HEK293 (cell line): ENCODE measurements at regions not wholly inside any gene's neighbourhood (a gene's known extent, or its start where the extent isn't known, plus 50 kb on each side); places are given as distances from the start of the nearest gene placed in this dataset.

Experiments used
- CTCF ChIA-PET: fragments of 350-600 bp; formaldehyde crosslinking; extraction: SDS; loops from one replicate; lab custom pipeline; 2021; ENCODE audit warnings: antibody characterized with exemption; lab: Yijun Ruan, JAX
- POLR2A ChIA-PET: fragments of 300-600 bp; formaldehyde crosslinking; extraction: SDS; loops from one replicate; lab custom pipeline; 2020; ENCODE audit warnings: antibody characterized with exemption, inconsistent platforms; lab: Yijun Ruan, JAX
- H3K27ac ChIP-seq: fragments of 200-500 bp; sonication (Bioruptor generic); 2 replicates; pipeline ENCODE4 v1.5.1; 2014; ENCODE audit warnings: low read depth, low read length, control low read depth, inconsistent platforms; ENCODE audit errors: extremely low read depth
- H3K36me3 ChIP-seq, 2 experiments: fragments of 200-500 bp in 1 of 2; sonication (Bioruptor generic) in 1 of 2; 1 replicate in 1 of 2; 2 replicates in 1 of 2; pipeline ENCODE4 v1.5.1; 2014 to 2017; ENCODE audit warnings: inconsistent platforms in 2 of 2, low read length in 2 of 2; ENCODE audit not compliant: control insufficient read depth in 2 of 2, insufficient read depth in 1 of 2
- H3K4me1 ChIP-seq: fragments of 200-500 bp; sonication (Bioruptor generic); 2 replicates; pipeline ENCODE4 v1.5.1; 2014; ENCODE audit warnings: mild to moderate bottlenecking, low read length, inconsistent platforms; ENCODE audit not compliant: control insufficient read depth, insufficient read depth
- H3K4me3 ChIP-seq: 2 replicates; pipeline ENCODE4 v1.5.1; 2011; ENCODE audit warnings: low read depth, mild to moderate bottlenecking, control low read depth, low read length, moderate library complexity
- H3K9me3 ChIP-seq: fragments of 200-500 bp; sonication (Bioruptor generic); 2 replicates; pipeline ENCODE4 v1.5.1; 2014; ENCODE audit warnings: low read depth, low read length, inconsistent platforms; ENCODE audit not compliant: control insufficient read depth, insufficient read depth
- GFI1B ChIP-seq: fragments of 450-650 bp; formaldehyde crosslinking; IDR thresholded peaks from 2 replicates; pipeline ENCODE4 v1.5.1; 2016; ENCODE audit warnings: missing biosample characterization, missing genetic modification characterization
- HOXC10 ChIP-seq: sonication (generic); formaldehyde crosslinking; IDR thresholded peaks from 2 replicates; pipeline ENCODE4 v1.8.1; 2023; ENCODE audit warnings: mild to moderate bottlenecking, missing genetic modification reagents
- HOXD13 ChIP-seq: sonication (generic); formaldehyde crosslinking; IDR thresholded peaks from 2 replicates; pipeline ENCODE4 v1.8.0; 2022; ENCODE audit warnings: missing genetic modification reagents, borderline replicate concordance
- OVOL3 ChIP-seq: fragments of 450-650 bp; formaldehyde crosslinking; IDR thresholded peaks from 2 replicates; pipeline ENCODE4 v1.5.1; 2016; ENCODE audit warnings: missing biosample characterization, missing genetic modification characterization
- WT1 ChIP-seq: fragments of 450-650 bp; formaldehyde crosslinking; IDR thresholded peaks from 2 replicates; pipeline ENCODE4 v1.5.1; 2016; ENCODE audit warnings: missing biosample characterization, missing genetic modification characterization
- ZBTB10 ChIP-seq: fragments of 450-650 bp; formaldehyde crosslinking; IDR thresholded peaks from 2 replicates; pipeline ENCODE4 v1.5.1; 2016; ENCODE audit warnings: missing biosample characterization, missing genetic modification characterization
- ZBTB17 ChIP-seq: fragments of 450-650 bp; formaldehyde crosslinking; IDR thresholded peaks from 2 replicates; pipeline ENCODE4 v1.5.1; 2016; ENCODE audit warnings: missing biosample characterization, missing genetic modification characterization
- ZFP3 ChIP-seq: fragments of 450-650 bp; formaldehyde crosslinking; IDR thresholded peaks from 2 replicates; pipeline ENCODE4 v1.5.1; 2016; ENCODE audit warnings: low read depth, missing biosample characterization, missing genetic modification characterization
- ZFP69B ChIP-seq: fragments of 450-650 bp; formaldehyde crosslinking; IDR thresholded peaks from 2 replicates; pipeline ENCODE4 v1.5.1; 2016; ENCODE audit warnings: missing biosample characterization, missing genetic modification characterization
- ZNF112 ChIP-seq: fragments of 450-650 bp; formaldehyde crosslinking; IDR thresholded peaks from 2 replicates; pipeline ENCODE4 v1.5.0; 2017; ENCODE audit warnings: missing biosample characterization, missing genetic modification characterization
- ZNF121 ChIP-seq: fragments of 450-650 bp; formaldehyde crosslinking; IDR thresholded peaks from 2 replicates; pipeline ENCODE4 v1.5.1; 2016; ENCODE audit warnings: missing biosample characterization, missing genetic modification characterization
- ZNF280D ChIP-seq: fragments of 450-650 bp; formaldehyde crosslinking; IDR thresholded peaks from 2 replicates; pipeline ENCODE4 v1.5.1; 2016; ENCODE audit warnings: missing biosample characterization, missing genetic modification characterization
- ZNF501 ChIP-seq: fragments of 450-650 bp; formaldehyde crosslinking; IDR thresholded peaks from 2 replicates; pipeline ENCODE4 v1.5.1; 2016; ENCODE audit warnings: missing biosample characterization, missing genetic modification characterization
- ZNF510 ChIP-seq: fragments of 450-650 bp; formaldehyde crosslinking; IDR thresholded peaks from 2 replicates; pipeline ENCODE4 v1.5.1; 2018; ENCODE audit warnings: mild to moderate bottlenecking, missing genetic modification characterization, missing biosample characterization; ENCODE audit not compliant: insufficient replicate concordance
- ZNF600 ChIP-seq: fragments of 450-650 bp; formaldehyde crosslinking; IDR thresholded peaks from 2 replicates; pipeline ENCODE4 v1.5.1; 2016; ENCODE audit warnings: missing biosample characterization, missing genetic modification characterization
- ZNF639 ChIP-seq: fragments of 450-650 bp; formaldehyde crosslinking; IDR thresholded peaks from 2 replicates; pipeline ENCODE4 v1.5.1; 2016; ENCODE audit warnings: missing biosample characterization, missing genetic modification characterization
- ZNF654 ChIP-seq: fragments of 450-650 bp; formaldehyde crosslinking; IDR thresholded peaks from 2 replicates; pipeline ENCODE4 v1.5.1; 2016; ENCODE audit warnings: low read depth, missing biosample characterization, missing genetic modification characterization
- ZNF664 ChIP-seq: fragments of 450-650 bp; formaldehyde crosslinking; IDR thresholded peaks from 2 replicates; pipeline ENCODE4 v1.5.1; 2016; ENCODE audit warnings: missing biosample characterization, missing genetic modification characterization
- ZNF692 ChIP-seq: fragments of 450-650 bp; formaldehyde crosslinking; IDR thresholded peaks from 2 replicates; pipeline ENCODE4 v1.5.1; 2016; ENCODE audit warnings: missing biosample characterization, missing genetic modification characterization
- ZNF776 ChIP-seq: fragments of 450-650 bp; formaldehyde crosslinking; IDR thresholded peaks from 2 replicates; pipeline ENCODE4 v1.5.0; 2017; ENCODE audit warnings: missing biosample characterization, missing genetic modification characterization, borderline replicate concordance
- ZNF830 ChIP-seq: fragments of 450-650 bp; IDR thresholded peaks from 2 replicates; pipeline ENCODE4 v1.5.0; 2018; ENCODE audit warnings: missing biosample characterization, missing genetic modification characterization, low read depth, mild to moderate bottlenecking, moderate library complexity
- ZNF837 ChIP-seq: fragments of 450-650 bp; formaldehyde crosslinking; IDR thresholded peaks from 2 replicates; pipeline ENCODE4 v1.5.1; 2016; ENCODE audit warnings: missing biosample characterization, missing genetic modification characterization
- ZSCAN18 ChIP-seq: fragments of 450-650 bp; formaldehyde crosslinking; IDR thresholded peaks from 2 replicates; pipeline ENCODE4 v1.5.1; 2016; ENCODE audit warnings: missing biosample characterization, missing genetic modification characterization

GRCh38 chr3:117616227-117616626 lies 906.6 kb downstream of the TUSC7 start:
- Histone ChIP-seq H3K36me3 (no peaks in the 10 kb centered on the region), H3K4me1 (peaks cover under 1% of the 10 kb centered on the region; the same call in 1 of the 2 replicates), H3K9me3 (no peaks in the 10 kb centered on the region), H3K27ac (no peak overlapping the region), H3K4me3 (no peak overlapping the region)
- CTCF ChIA-PET: interaction anchor here (0.8 kb wide), 1 partner anchor 800 kb away, joined by 3 read pairs; no protein-coding TSS in a partner anchor
- POLR2A ChIA-PET: no interaction called here
- TF ChIP-seq ZFP3 (tag by site-specific recombination): no peak
- no peak for TF ChIP-seq ZBTB17 (tag by site-specific recombination)
- TF ChIP-seq ZNF837 (tag by site-specific recombination): no peak
- no peak for TF ChIP-seq ZBTB10 (tag by site-specific recombination)
- TF ChIP-seq OVOL3 (tag by site-specific recombination): no peak
- TF ChIP-seq ZNF776 (tag by site-specific recombination): no peak
- TF ChIP-seq HOXC10 (CRISPR knock-in tag): no peak
- TF ChIP-seq ZNF121 (tag by site-specific recombination): no peak
- TF ChIP-seq ZSCAN18 (tag by site-specific recombination): no peak
- no peak for TF ChIP-seq ZNF280D (tag by site-specific recombination)
- TF ChIP-seq HOXD13 (CRISPR knock-in tag): no peak
- TF ChIP-seq ZNF510: no peak

GRCh38 chr3:117617906-117618305 lies 908.3 kb downstream of the TUSC7 start:
- no peak overlapping the region for H3K27ac ChIP-seq
- no peaks in the 10 kb centered on the region for H3K4me1 ChIP-seq
- H3K4me3 ChIP-seq: no peak overlapping the region
- H3K9me3 ChIP-seq: no peaks in the 10 kb centered on the region
- ChIA-PET CTCF (no interaction called here), POLR2A (no interaction called here)
- H3K36me3 ChIP-seq: no peaks in the 10 kb centered on the region
- TF ChIP-seq WT1 (tag by site-specific recombination): no peak
- TF ChIP-seq ZNF692 (tag by site-specific recombination): no peak
- no peak for TF ChIP-seq ZNF664 (tag by site-specific recombination)
- TF ChIP-seq ZNF654: no peak
- TF ChIP-seq ZNF112 (tag by site-specific recombination): no peak
- no peak for TF ChIP-seq GFI1B
- TF ChIP-seq ZNF280D (tag by site-specific recombination): no peak
- no peak for TF ChIP-seq ZNF830 (tag by site-specific recombination)
- no peak for TF ChIP-seq ZNF600
- no peak for TF ChIP-seq ZNF501 (tag by site-specific recombination)
- TF ChIP-seq ZFP69B: no peak
- no peak for TF ChIP-seq ZNF639
